GM21381 (cell line): ENCODE measurements at regions not wholly inside any gene's neighbourhood (a gene's known extent, or its start where the extent isn't known, plus 50 kb on each side); places are given as distances from the start of the nearest gene placed in this dataset.

Experiments
- ATAC-seq: cut with Tn5 transposase; IDR thresholded peaks from one replicate; pipeline ENCODE4 v1.9.1; 2021; ENCODE audit warnings: mild to moderate bottlenecking, moderate library complexity; ENCODE audit not compliant: unreplicated experiment

GRCh38 chr5:118228489-118228888 lies 759.9 kb downstream of the DTWD2 start:
- no peak for ATAC-seq

GRCh38 chr5:118224546-118224945 lies 763.8 kb downstream of the DTWD2 start:
- ATAC-seq: no peak

- ATAC-seq: no peak
Measured at GRCh38 chr5:118220556-118221195, 767.7 kb downstream of the DTWD2 start.

GRCh38 chr5:118211606-118212005 lies 776.7 kb downstream of the DTWD2 start:
- ATAC-seq: no peak

GRCh38 chr5:118208031-118208453 lies 780.3 kb downstream of the DTWD2 start:
- no peak for ATAC-seq

GRCh38 chr5:118199801-118200200 lies 788.5 kb downstream of the DTWD2 start:
- no peak for ATAC-seq

- ATAC-seq: no peak
Measured at GRCh38 chr5:118196229-118196628, 792.1 kb downstream of the DTWD2 start.

- ATAC-seq: no peak
Measured at GRCh38 chr5:118195211-118195610, 793.1 kb downstream of the DTWD2 start.

- no peak for ATAC-seq
Measured at GRCh38 chr5:118193194-118193905, 795.0 kb downstream of the DTWD2 start.

GRCh38 chr5:118185018-118185417 lies 803.3 kb downstream of the DTWD2 start:
- no peak for ATAC-seq

GRCh38 chr5:118176146-118176545 lies 812.2 kb downstream of the DTWD2 start:
- ATAC-seq: no peak

- ATAC-seq: no peak
Measured at GRCh38 chr5:118174671-118175070, 813.7 kb downstream of the DTWD2 start.

- no peak for ATAC-seq
Measured at GRCh38 chr5:118173340-118173739, 815.0 kb downstream of the DTWD2 start.

- no peak for ATAC-seq
Measured at GRCh38 chr5:118165619-118166018, 822.7 kb downstream of the DTWD2 start.

- ATAC-seq: no peak
Measured at GRCh38 chr5:118156181-118156580, 832.2 kb downstream of the DTWD2 start.

- ATAC-seq: no peak
Measured at GRCh38 chr5:118146824-118147223, 841.5 kb downstream of the DTWD2 start.

- no peak for ATAC-seq
Measured at GRCh38 chr5:118144540-118144939, 843.8 kb downstream of the DTWD2 start.

GRCh38 chr5:118139361-118139760 lies 849.0 kb downstream of the DTWD2 start:
- ATAC-seq: no peak

GRCh38 chr5:118126159-118126558 lies 862.2 kb downstream of the DTWD2 start:
- ATAC-seq: no peak

GRCh38 chr5:118125687-118126086 lies 862.7 kb downstream of the DTWD2 start:
- ATAC-seq: no peak

- ATAC-seq: no peak
Measured at GRCh38 chr5:118121258-118121657, 867.1 kb downstream of the DTWD2 start.

GRCh38 chr5:118115791-118116190 lies 872.6 kb downstream of the DTWD2 start:
- no peak for ATAC-seq

GRCh38 chr5:118111956-118112355 lies 876.4 kb downstream of the DTWD2 start:
- ATAC-seq: no peak
